Motor neuron (in vitro differentiated cells): ENCODE measurements at regions not wholly inside any gene's neighbourhood (a gene's known extent, or its start where the extent isn't known, plus 50 kb on each side); places are given as distances from the start of the nearest gene placed in this dataset.
"Not testable (repeated sequence)": the region's sequence is repeated elsewhere in the genome, so short reads cannot be mapped to it uniquely, and the experiment has no call there.

ENCODE experiments used
- ATAC-seq, 8 experiments: fragments of 200-7000 bp; cut with Tn5 transposase; replicated peaks in 6 of 8; 2 replicates each; pipeline ENCODE4 v1.8.0; 2021; ENCODE audit warnings: mild to moderate bottlenecking in 8 of 8, moderate library complexity in 8 of 8
- H3K27ac ChIP-seq, 2 donors: fragments of 250-450 bp; sonication (Bioruptor Pico); 2 replicates each; pipeline ENCODE4 v1.9.0; 2021; ENCODE audit warnings: antibody characterized with exemption in 2 of 2, mild to moderate bottlenecking in 2 of 2, moderate library complexity in 1 of 2
- H3K4me1 ChIP-seq, 2 donors: fragments of 250-450 bp; sonication (Bioruptor Pico); replicated peaks in 1 of 2; 2 replicates each; pipeline ENCODE4 v1.6.1; 2021; ENCODE audit warnings: antibody characterized with exemption in 2 of 2, mild to moderate bottlenecking in 2 of 2, moderate library complexity in 1 of 2
- H3K4me3 ChIP-seq, 5 donors: fragments of 250-450 bp; sonication (Bioruptor Pico); 2 replicates each; pipeline ENCODE4 v1.9.0; 2021; ENCODE audit warnings: antibody characterized with exemption in 5 of 5, mild to moderate bottlenecking in 5 of 5, moderate library complexity in 4 of 5
- WGBS, 10 experiments: fragments of 450-650 bp; shearing (Covaris generic); methylation state at CpG; one replicate each; pipeline ENCODE4 v1.0.0; 2022; 5-methylcytosine and 5-hydroxymethylcytosine counted together
- in situ Hi-C, 9 experiments: fragments of 400-800 bp; cut with MboI; loops; one replicate each; pipeline ENCODE4 v1.15.0; 2021; ENCODE audit warnings: low sequenced_read_pairs in 9 of 9, low pct_unique_long_range_greater_than_20kb in 2 of 9; ENCODE audit not compliant: unreplicated experiment in 9 of 9

DNA sequence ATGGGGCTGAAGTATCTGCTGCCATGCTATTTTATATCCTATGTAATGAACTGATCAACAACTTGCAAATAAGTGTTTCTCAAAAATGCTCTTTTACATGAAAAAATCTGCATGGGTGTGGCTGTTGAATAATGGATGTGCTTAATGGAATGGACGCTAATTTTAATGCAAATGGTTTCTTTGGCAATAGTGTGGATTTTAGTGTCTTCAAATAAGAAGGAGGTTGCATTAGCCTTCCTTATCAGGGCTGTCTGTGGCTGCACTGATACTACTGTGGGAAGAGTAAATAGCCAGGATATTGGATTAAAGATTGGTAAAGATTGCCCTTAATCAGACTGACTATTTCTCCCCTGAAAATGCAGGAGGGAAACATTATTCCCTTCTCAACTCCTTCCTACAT, 121.9 kb upstream of the STK32A start:
- peak in 7 of 8 experiments; percentile 10 to 86 (median 32) for ATAC-seq
- peaks cover 3 to 6% of the 10 kb centered on the region in 2 donors for H3K4me1 ChIP-seq
- WGBS, 10 experiments = 0 to 73% (median 0%) methylated on average over 1 of the region's 1 CpG; no CpG with 5 or more reads in 3 of the 10 experiments
- no peak overlapping the region for H3K4me3 ChIP-seq
- no peak overlapping the region for H3K27ac ChIP-seq
- in situ Hi-C loops = no loop called here

GRCh38 chr5:147113967-147114366, 120.9 kb upstream of the STK32A start:
- WGBS, 10 experiments = 16 to 100% (median 89%) methylated on average over 1 to 2 of the region's 2 CpGs; no CpG with 5 or more reads in 1 of the 10 experiments
- H3K4me3 ChIP-seq = no peak overlapping the region
- in situ Hi-C loops = no loop called here

GRCh38 chr5:147139759-147140158, 95.1 kb upstream of the STK32A start:
- H3K4me1 ChIP-seq, in situ Hi-C loops, H3K27ac ChIP-seq, H3K4me3 ChIP-seq, ATAC-seq: not testable (repeated sequence)

More at GRCh38 chr5:147113967-147114366, 120.9 kb upstream of the STK32A start:
- ATAC-seq = no peak
- Histone ChIP-seq H3K27ac (no peak overlapping the region), H3K4me1 (peaks cover 3 to 6% of the 10 kb centered on the region in 2 donors)

GRCh38 chr5:147140558-147140957, 94.3 kb upstream of the STK32A start:
- Histone ChIP-seq H3K4me3 (no peak overlapping the region), H3K4me1 (no peaks in the 10 kb centered on the region), H3K27ac (no peak overlapping the region)
- ATAC-seq = peak in 1 of 8 experiments; percentile 63
- 0 to 80% (median 75%) methylated on average over 1 of the region's 1 CpG; no CpG with 5 or more reads in 5 of the 10 experiments for WGBS, 10 experiments
- in situ Hi-C loops = no loop called here

DNA sequence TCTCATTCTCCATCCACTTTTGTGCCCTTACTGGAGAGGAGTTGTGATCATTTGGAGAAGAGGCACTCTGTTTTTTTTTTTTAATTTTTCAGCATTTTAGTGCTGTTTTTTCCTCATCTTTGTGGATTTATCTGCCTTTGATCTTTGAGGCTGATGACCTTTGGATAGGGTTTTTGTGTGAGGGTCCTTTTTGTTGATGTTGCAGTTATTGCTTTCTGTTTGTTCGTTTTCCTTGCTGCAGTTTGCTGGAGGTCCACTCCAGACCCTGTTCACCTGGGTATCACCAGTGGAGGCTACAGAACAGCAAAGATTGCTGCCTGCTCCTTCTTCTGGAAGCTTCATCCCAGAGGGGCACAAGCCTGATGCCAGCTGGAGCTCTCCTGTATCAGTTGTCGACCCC, 93.2 kb upstream of the STK32A start:
- in situ Hi-C loops, H3K27ac ChIP-seq, ATAC-seq, H3K4me3 ChIP-seq, H3K4me1 ChIP-seq: not testable (repeated sequence)
- WGBS, 10 experiments = 0 to 83% (median 20%) methylated on average over 1 to 2 of the region's 2 CpGs; no CpG with 5 or more reads in 5 of the 10 experiments

GRCh38 chr5:147143215-147143614, 91.6 kb upstream of the STK32A start:
- H3K27ac ChIP-seq = no peak overlapping the region
- in situ Hi-C loops = no loop called here
- H3K4me3 ChIP-seq = no peak overlapping the region
- ATAC-seq = no peak
- no peaks in the 10 kb centered on the region for H3K4me1 ChIP-seq

DNA sequence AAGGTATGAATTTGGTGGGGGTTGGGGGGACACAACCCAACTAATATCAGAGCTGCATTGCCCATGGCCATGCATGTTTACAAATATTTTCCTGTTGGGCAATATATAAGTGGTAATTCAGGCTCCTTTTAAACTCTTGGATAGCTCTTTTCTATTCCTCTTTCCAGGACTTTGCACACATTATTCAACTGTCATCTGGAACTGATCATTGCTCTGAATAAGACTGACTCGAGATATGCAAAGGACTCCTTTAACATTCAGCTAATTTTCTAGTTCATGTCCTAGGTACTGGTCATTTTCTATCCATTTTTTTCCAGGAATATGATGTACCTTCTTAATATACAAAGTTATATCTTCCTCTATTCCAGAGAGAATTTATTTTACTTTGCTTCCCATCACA, 89.5 kb upstream of the STK32A start:
- in situ Hi-C loops = no loop called here
- Histone ChIP-seq H3K27ac (no peak overlapping the region), H3K4me3 (no peak overlapping the region), H3K4me1 (no peaks in the 10 kb centered on the region)
- ATAC-seq = peak in 3 of 8 experiments; percentile 26 to 92 (median 79)
- WGBS, 10 experiments = 0 to 80% (median 36%) methylated on average over 1 of the region's 1 CpG; no CpG with 5 or more reads in 4 of the 10 experiments

GRCh38 chr5:147148715-147149114, 86.1 kb upstream of the STK32A start:
- no peak for ATAC-seq
- 0 to 100% (median 60%) methylated on average over 1 of the region's 1 CpG; no CpG with 5 or more reads in 3 of the 10 experiments for WGBS, 10 experiments
- Histone ChIP-seq H3K4me3 (no peak overlapping the region), H3K27ac (no peak overlapping the region), H3K4me1 (no peaks in the 10 kb centered on the region)
- in situ Hi-C loops = no loop called here

GRCh38 chr5:147152086-147152485, 82.7 kb upstream of the STK32A start:
- no peak for ATAC-seq
- H3K4me3 ChIP-seq = no peak overlapping the region
- H3K27ac ChIP-seq = no peak overlapping the region
- in situ Hi-C loops = no loop called here
- 33 to 100% (median 43%) methylated on average over 1 of the region's 1 CpG; no CpG with 5 or more reads in 3 of the 10 experiments for WGBS, 10 experiments
- H3K4me1 ChIP-seq = peaks cover 0 to 7% of the 10 kb centered on the region in 2 donors

DNA sequence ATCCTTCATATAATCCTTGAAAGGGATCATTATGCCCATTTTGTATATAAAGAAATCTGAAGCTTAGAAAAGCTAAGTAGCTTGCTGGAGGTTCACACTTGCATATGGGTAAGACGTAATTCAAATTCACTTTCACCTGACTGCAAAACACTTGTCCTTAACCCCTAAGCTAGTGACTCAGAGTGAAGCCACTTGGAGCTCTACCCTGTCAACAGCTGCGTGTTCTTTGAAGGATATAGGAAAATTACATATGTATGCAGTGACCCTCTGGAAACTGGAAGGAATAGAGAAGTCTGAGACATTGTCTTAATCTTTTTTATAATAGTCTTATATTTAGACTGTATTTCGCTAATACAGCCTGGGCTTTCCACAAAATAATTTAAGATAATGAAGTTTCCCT, 80.0 kb upstream of the STK32A start:
- Histone ChIP-seq H3K4me3 (no peak overlapping the region), H3K27ac (no peak overlapping the region), H3K4me1 (peaks cover 0 to 7% of the 10 kb centered on the region in 2 donors)
- ATAC-seq = peak in 4 of 8 experiments; percentile 44 to 95 (median 86)
- 0 to 95% (median 80%) methylated on average over 1 to 3 of the region's 3 CpGs; no CpG with 5 or more reads in 1 of the 10 experiments for WGBS, 10 experiments
- in situ Hi-C loops = no loop called here

DNA sequence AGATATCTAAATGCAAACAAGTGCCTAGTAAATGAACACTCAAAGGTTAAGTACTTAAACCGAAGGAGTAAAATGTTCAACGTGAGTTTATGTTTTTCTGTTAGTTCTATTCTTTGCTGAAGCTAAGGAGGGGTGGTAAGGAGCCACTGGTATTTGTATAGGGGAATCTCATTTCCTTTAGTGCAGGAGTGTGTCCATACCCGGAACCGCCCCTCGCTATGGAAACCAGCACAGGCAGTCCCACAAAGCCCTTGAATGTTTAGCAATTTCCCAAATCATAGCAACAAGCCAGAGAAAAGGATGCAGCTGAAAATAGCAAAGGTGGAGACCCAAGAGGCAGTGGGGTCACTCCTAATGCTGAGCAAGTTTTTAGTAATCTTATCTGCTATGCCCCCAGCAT, 78.8 kb upstream of the STK32A start:
- Histone ChIP-seq H3K4me1 (peaks cover 0 to 7% of the 10 kb centered on the region in 2 donors), H3K4me3 (no peak overlapping the region), H3K27ac (no peak overlapping the region)
- in situ Hi-C loops = no loop called here
- ATAC-seq = peak in 4 of 8 experiments; percentile 29 to 90 (median 40)
- WGBS, 10 experiments = 29 to 90% (median 60%) methylated on average over 1 to 5 of the region's 5 CpGs; no CpG with 5 or more reads in 1 of the 10 experiments

- ATAC-seq = peak in 4 of 8 experiments; percentile 29 to 81 (median 80)
- in situ Hi-C loops = no loop called here
- 0 to 90% (median 59%) methylated on average over 1 to 3 of the region's 3 CpGs; no CpG with 5 or more reads in 1 of the 10 experiments for WGBS, 10 experiments
- Histone ChIP-seq H3K27ac (no peak overlapping the region), H3K4me1 (peaks cover 0 to 5% of the 10 kb centered on the region in 2 donors), H3K4me3 (no peak overlapping the region)
Measured at GRCh38 chr5:147160902-147161700, 73.7 kb upstream of the STK32A start.

DNA sequence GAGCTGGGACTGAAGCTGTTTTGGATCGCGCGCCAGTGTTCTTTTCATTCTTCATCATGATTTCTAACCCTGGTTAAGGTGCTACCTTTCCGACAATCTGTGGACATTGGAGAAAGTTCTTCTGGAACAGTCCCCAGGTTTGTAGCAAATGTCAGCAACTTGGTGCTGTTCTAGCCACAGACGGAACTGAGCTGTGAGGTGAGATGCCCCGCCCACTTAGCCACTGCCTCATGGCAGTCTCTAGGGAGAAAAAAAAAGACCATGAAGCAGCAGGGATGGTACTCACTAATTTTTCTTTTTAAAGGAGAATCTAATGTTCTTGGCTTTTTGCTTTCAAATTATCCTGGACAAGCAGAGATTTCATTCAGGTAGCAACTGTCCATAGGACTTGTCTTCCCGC, 72.1 kb upstream of the STK32A start:
- ATAC-seq = no peak
- in situ Hi-C loops = no loop called here

DNA sequence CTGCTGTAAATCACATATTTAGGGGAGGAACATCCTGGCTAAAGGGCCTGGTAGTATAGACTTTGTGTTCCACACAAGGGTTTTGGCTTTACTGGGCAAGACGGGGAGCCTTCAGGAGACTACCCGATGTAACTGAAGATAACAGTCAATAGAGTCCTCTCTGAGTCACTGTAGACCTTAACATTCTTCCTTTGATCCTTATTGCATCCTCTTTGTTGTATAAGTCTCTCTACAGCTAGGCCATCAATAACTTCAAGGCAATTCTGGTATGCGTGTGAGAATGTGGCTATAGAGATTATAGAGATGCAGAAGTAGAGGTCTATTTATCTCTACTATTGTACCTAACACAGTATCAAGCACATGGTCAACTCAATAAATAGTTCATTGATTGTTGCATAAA, 67.3 kb upstream of the STK32A start:
- WGBS, 10 experiments = 50 to 100% (median 83%) methylated on average over 1 to 2 of the region's 3 CpGs; no CpG with 5 or more reads in 2 of the 10 experiments
- Histone ChIP-seq H3K4me1 (peaks cover 21 to 22% of the 10 kb centered on the region in 2 donors), H3K27ac (no peak overlapping the region), H3K4me3 (no peak overlapping the region)
- in situ Hi-C loops = no loop called here
- ATAC-seq = no peak

More for the DNA sequence above, 72.1 kb upstream of the STK32A start:
- 47 to 100% (median 89%) methylated on average over 1 to 7 of the region's 7 CpGs for WGBS, 10 experiments
- H3K27ac ChIP-seq = no peak overlapping the region
- H3K4me1 ChIP-seq = no peaks in the 10 kb centered on the region
- H3K4me3 ChIP-seq = no peak overlapping the region
